Heart left ventricle (tissue), 16 donors: ENCODE measurements at regions not wholly inside any gene's neighbourhood (a gene's known extent, or its start where the extent isn't known, plus 50 kb on each side); places are given as distances from the start of the nearest gene placed in this dataset.
"Not testable (repeated sequence)": the region's sequence is repeated elsewhere in the genome, so short reads cannot be mapped to it uniquely, and the experiment has no call there.

Source experiments
- ATAC-seq, 4 donors: fragments of 200-7000 bp; cut with Tn5 transposase; one replicate each; pipeline ENCODE4 v1.9.1; 2020 to 2022; ENCODE audit warnings: moderate library complexity in 4 of 4, mild to moderate bottlenecking in 3 of 4, moderate number of reproducible peaks in 1 of 4
- DNase-seq, 5 donors: peaks; one replicate each; pipeline ENCODE4 v3.0.0-alpha.2; 2020
- H3K27ac ChIP-seq, 12 donors: fragments of 200-600 bp; sonication (generic) in 4 of 12; one replicate each; pipeline versions ENCODE4 v1.5.0 to v1.8.0; 2016 to 2022; ENCODE audit warnings: mild to moderate bottlenecking in 2 of 12
- H3K27me3 ChIP-seq, 9 donors: fragments of 200-600 bp; sonication (generic) in 2 of 9; one replicate each; pipeline versions ENCODE4 v1.5.1 to v1.8.0; 2016 to 2022; ENCODE audit warnings: mild to moderate bottlenecking in 3 of 9
- H3K36me3 ChIP-seq, 9 donors: fragments of 200-600 bp; sonication (generic) in 2 of 9; one replicate each; pipeline versions ENCODE4 v1.5.0 to v1.8.0; 2018 to 2022; ENCODE audit warnings: mild to moderate bottlenecking in 2 of 9
- H3K4me1 ChIP-seq, 12 donors: fragments of 200-600 bp; sonication (generic) in 4 of 12; one replicate each; pipeline versions ENCODE4 v1.5.0 to v1.8.0; 2016 to 2022; ENCODE audit warnings: mild to moderate bottlenecking in 3 of 12
- H3K4me3 ChIP-seq, 12 donors: fragments of 200-600 bp; sonication (generic) in 4 of 12; one replicate each; pipeline versions ENCODE4 v1.5.0 to v1.8.0; 2017 to 2022; ENCODE audit warnings: mild to moderate bottlenecking in 9 of 12, moderate library complexity in 4 of 12
- H3K9me3 ChIP-seq, 12 donors: fragments of 200-600 bp; sonication (generic) in 4 of 12; one replicate each; pipeline versions ENCODE4 v1.5.0 to v1.8.0; 2016 to 2022; ENCODE audit warnings: mild to moderate bottlenecking in 1 of 12
- POLR2A ChIP-seq, 2 donors: fragments of 450-650 bp; IDR thresholded peaks; one replicate each; pipeline ENCODE4 v1.6.1; 2017; ENCODE audit warnings: antibody characterized with exemption in 2 of 2, mild to moderate bottlenecking in 2 of 2, moderate library complexity in 2 of 2
- WGBS, 4 donors: extraction: QIAGEN DNeasy Blood & Tissue Kit in 2 of 4; methylation state at CpG; one replicate each; pipeline versions ENCODE4 v1.1.5 to v1.1.7; 2013 to 2018; 5-methylcytosine and 5-hydroxymethylcytosine counted together
- intact Hi-C, 10 donors: fragments of 100-400 bp; cut with DNase I; formaldehyde crosslinking; loops; one replicate each; pipeline versions ENCODE4 v1.11.1 to v1.14.2; 2022
- TF ChIP-seq, protein P1 (sequence below), 12 donors: fragments of 200-600 bp; sonication (generic) in 4 of 12; IDR thresholded peaks; one replicate each; pipeline versions ENCODE4 v1.5.0 to v1.8.0; 2018 to 2022; ENCODE audit warnings: antibody characterized with exemption in 12 of 12, mild to moderate bottlenecking in 5 of 12
- donor health status: ischemic (EF 13 %, LVEDD 7.1; RV severe dilation, severe dysfunction).
- donor health status: healthy with polysubstance abuse.
- donor health status: DM: no; HTN: yes; CAD: no.
- donor health status: DM: no; HTN: no; CAD: no.
- donor health status: ischemic (EF 25% LVEDD 6.9; RV normal size, moderate dysfunction).
- donor health status: ischemic (EF 25% LVEDD 5.7; RV mildly dilated, moderate dysfunction).
- donor health status: healthy.
- donor health status: DM: yes; HTN: yes; CAD: no.
- donor health status: ischemic (EF 35%, LVEDD 5.7; RV mildly dilated, moderate dysfunction).
- donor health status: nonischemic (EF 11% LVEDD 7.7; RV severe dilation, severe dysfunction).
- donor health status: DM: yes; HTN: yes; CAD: no.
- donor health status: PGD.
- donor health status: ischemic (EF 29% LVEDD 5.4; RV normal size, mild dysfunction).
- donor health status: nonischemic (EF 23%, LVEDD 6.1; RV moderate dilation, normal function).

DNA sequence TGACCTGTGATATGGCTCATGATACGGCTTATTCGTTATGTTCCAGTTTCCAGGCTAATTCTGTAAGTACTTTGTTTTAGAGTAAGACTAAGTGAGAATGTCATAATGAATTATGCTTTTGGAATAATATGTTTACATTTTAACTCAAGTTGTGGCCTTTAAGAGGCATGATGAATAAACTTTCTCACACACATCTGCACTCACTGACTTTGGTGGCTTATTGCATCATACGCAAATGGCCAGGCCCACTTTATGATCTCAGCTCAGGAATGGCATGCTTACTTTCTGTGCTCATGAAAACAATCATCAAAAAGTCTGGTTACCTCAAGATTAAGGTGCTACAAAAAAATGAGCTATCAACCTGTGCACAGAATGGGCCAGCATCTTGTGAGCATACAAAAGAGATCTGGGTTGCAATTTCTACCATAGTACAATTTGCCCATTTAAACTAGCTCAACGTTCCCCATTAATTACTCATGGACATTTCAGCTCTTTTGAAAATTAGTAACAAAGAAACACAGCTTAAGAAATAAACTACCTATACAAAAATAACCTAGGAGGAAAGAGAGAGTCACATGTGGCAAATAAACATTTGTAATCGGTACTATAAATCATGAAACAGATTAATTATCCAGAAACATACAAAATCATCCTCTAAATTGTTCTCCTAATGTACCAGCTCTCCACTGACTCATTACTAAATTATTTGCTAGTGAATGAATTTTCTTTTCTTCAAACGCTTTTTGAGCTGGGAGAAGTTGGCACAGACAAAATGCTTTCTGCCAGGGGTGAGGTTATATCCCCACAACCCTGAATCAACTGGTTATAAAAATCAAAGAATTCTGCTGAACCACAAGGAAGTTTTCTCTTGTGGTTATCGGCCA lies 439.0 kb upstream of the ADAMTS9 start:
- H3K27ac ChIP-seq = peak overlapping the region in 1 of 12 donors; percentile 67
- TF ChIP-seq, protein P1, sequence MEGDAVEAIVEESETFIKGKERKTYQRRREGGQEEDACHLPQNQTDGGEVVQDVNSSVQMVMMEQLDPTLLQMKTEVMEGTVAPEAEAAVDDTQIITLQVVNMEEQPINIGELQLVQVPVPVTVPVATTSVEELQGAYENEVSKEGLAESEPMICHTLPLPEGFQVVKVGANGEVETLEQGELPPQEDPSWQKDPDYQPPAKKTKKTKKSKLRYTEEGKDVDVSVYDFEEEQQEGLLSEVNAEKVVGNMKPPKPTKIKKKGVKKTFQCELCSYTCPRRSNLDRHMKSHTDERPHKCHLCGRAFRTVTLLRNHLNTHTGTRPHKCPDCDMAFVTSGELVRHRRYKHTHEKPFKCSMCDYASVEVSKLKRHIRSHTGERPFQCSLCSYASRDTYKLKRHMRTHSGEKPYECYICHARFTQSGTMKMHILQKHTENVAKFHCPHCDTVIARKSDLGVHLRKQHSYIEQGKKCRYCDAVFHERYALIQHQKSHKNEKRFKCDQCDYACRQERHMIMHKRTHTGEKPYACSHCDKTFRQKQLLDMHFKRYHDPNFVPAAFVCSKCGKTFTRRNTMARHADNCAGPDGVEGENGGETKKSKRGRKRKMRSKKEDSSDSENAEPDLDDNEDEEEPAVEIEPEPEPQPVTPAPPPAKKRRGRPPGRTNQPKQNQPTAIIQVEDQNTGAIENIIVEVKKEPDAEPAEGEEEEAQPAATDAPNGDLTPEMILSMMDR (IDR thresholded peaks at IDR 0.05) = no peak
- TF ChIP-seq POLR2A (IDR thresholded peaks at IDR 0.05) = no peak
- H3K9me3 ChIP-seq = no peaks in the 10 kb centered on the region
- no peaks in the 10 kb centered on the region for H3K4me1 ChIP-seq
- 85 to 90% (median 87%) methylated on average over 7 of the region's 7 CpGs for WGBS, 4 donors
- H3K27me3 ChIP-seq = no peaks in the 10 kb centered on the region
- ATAC-seq (no peak), DNase-seq (no peak)
- no peak overlapping the region for H3K4me3 ChIP-seq
- H3K36me3 ChIP-seq = no peaks in the 10 kb centered on the region
- intact Hi-C loops = no loop called here

DNA sequence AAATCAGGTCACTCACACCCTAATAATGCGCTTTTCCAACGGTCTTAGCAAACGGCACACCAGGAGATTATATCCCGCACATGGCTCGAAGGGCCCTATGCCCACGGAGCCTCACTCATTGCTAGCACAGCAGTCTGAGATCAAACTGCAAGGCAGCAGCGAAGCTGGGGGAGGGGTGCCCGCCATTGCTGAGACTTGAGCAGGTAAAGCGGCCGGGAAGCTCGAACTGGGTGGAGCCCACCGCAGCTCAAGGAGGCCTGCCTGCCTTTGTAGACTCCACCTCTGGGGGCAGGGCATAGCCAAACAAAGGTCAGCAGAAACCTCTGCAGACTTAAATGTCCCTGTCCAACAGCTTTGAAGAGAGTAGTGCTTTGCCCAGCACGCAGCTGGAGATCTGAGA lies 432.4 kb upstream of the ADAMTS9 start:
- WGBS, 4 donors = 94 to 98% (median 96%) methylated on average over 12 to 13 of the region's 13 CpGs
- H3K4me1 ChIP-seq, intact Hi-C loops, ATAC-seq, DNase-seq, H3K9me3 ChIP-seq, H3K36me3 ChIP-seq, H3K27ac ChIP-seq, H3K4me3 ChIP-seq, H3K27me3 ChIP-seq: not testable (repeated sequence)

DNA sequence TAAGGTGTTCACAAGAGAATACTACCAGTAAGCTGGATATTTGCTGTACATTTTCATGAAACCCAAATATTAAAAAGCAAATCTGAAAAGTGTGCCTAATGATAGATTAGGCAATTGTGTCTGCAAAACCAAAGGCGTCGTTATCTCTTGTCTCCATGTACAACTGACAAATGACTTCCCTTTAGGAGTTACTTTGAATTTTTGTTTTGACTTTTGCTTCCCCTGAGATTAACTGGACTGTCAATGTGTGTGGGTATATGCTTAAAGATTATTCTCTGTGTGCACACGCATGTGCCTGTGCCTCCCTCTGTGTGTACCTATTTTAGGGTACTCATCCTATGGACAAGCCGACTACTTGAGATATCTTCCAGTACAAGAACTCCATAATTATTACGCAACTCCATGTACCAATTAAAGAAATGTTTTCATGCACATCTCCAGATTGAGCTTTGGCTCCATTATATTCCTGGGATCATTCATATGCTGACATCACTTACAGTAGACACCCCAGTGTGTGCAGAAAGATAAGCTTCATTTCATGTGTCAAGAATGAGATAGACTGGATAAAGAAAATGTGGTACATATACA lies 431.2 kb upstream of the ADAMTS9 start:
- TF ChIP-seq POLR2A (IDR thresholded peaks at IDR 0.05) = no peak
- TF ChIP-seq, protein P1 (IDR thresholded peaks at IDR 0.05) = no peak
- H3K4me3 ChIP-seq = no peak overlapping the region
- no peak overlapping the region for H3K27ac ChIP-seq
- H3K9me3 ChIP-seq = peaks cover 0 to 9% (median 0%) of the 10 kb centered on the region in 12 donors
- DNase-seq (no peak), ATAC-seq (no peak)
- intact Hi-C loops = no loop called here
- no peaks in the 10 kb centered on the region for H3K36me3 ChIP-seq
- no peaks in the 10 kb centered on the region for H3K4me1 ChIP-seq
- H3K27me3 ChIP-seq = no peaks in the 10 kb centered on the region
- WGBS, 4 donors = 92 to 95% (median 93%) methylated on average over 5 of the region's 5 CpGs

DNA sequence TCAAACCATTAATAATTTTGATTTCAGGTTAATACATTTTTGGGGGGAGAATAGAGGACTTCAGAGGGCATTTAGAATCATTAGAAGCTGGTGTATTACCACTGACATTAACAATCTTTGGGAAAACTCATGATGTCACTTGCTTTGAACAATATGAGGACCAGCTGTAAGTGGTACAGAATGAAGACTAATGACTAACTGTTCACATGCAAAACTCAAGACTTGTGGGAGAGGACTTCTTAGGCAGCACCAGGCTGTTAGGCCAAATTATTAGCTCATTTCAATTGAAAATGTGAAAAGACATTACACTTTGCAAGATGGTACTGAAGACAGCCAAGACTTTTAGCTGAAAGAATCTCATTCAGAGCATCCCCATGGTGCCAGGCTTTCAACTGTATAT lies 426.2 kb upstream of the ADAMTS9 start:
- ATAC-seq (no peak), DNase-seq (no peak)
- H3K9me3 ChIP-seq = peaks cover 0 to under 1% (median 0%) of the 10 kb centered on the region in 12 donors
- H3K27ac ChIP-seq = no peak overlapping the region
- no peaks in the 10 kb centered on the region for H3K27me3 ChIP-seq
- H3K4me1 ChIP-seq = no peaks in the 10 kb centered on the region
- no peak overlapping the region for H3K4me3 ChIP-seq
- no peaks in the 10 kb centered on the region for H3K36me3 ChIP-seq
- intact Hi-C loops = no loop called here
- TF ChIP-seq, protein P1 (IDR thresholded peaks at IDR 0.05) = no peak
- TF ChIP-seq POLR2A (IDR thresholded peaks at IDR 0.05) = no peak
